ENCODE measurements at regions not wholly inside any gene's neighbourhood (a gene's known extent, or its start where the extent isn't known, plus 50 kb on each side); places are given as distances from the start of the nearest gene placed in this dataset.
A peak's percentile ranks its signal among the peaks of the same experiment; 100 is the strongest.
"Not testable (repeated sequence)": the region's sequence is repeated elsewhere in the genome, so short reads cannot be mapped to it uniquely, and the experiment has no call there.

DNA sequence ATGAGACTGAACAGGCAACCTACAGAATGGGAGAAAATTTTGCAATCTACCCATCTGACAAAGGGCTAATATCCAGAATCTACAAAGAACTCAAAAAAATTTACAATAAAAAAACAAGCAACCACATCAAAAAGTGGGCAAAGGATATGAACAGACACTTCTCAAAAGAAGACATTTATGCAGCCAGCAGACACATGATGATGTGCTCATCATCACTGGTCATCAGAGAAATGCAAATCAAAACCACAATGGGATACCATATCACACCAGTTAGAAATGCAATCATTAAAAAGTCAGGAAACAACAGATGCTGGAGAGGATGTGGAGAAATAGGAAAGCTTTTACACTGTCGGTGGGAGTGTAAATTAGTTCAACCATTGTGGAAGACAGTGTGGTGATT, 51.7 kb upstream of the PAXBP1 start:
- not testable (repeated sequence) for DNase-seq

- no peak for DNase-seq
These were observed 53.4 kb upstream of the PAXBP1 start for GRCh38 chr21:32824950-32825349.

DNA sequence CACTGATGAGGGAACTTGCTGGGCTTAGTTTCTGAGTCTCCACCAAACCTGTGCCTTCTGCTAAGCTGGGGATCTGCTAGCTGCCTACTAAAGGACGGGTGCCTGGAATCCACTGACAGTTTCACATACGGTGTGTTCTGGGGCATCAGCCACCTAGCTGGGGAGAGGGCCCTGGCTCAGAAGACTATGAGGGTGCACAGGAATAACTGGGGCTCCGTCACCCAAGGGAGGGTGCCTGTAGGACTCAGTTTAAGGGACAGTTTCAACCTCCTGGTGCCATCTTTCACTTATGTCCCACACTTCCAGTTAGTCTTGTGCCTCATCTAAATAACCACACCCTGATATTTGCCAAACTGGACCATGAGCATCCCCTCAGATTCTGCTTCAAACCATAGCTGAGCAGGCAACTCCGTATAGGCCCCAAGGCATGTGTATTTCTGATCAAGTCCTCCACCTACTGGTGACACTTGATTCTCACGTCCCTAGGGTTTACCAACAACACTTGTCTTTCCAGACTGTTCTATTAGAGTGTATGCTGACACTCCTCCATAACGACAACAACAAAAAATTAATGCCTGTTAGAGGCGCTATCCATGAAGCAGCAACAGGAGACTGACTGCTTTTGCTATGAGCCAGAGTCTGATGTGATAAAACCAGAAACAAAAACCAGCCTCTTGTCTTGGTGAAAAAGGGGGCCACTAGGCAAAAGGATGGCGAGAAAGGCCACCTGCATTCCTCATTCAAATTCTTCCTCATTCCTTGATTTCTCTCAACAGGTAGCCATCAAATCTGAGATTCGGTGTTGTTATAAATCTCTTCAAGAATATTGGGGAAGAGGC, 55.0 kb upstream of the PAXBP1 start:
- peak in 24 of 51 donors; percentile 6 to 60 (median 30) for DNase-seq

GRCh38 chr21:32828908-32829307, 57.4 kb upstream of the PAXBP1 start:
- no peak for DNase-seq

GRCh38 chr21:32829504-32829903, 57.9 kb upstream of the PAXBP1 start:
- DNase-seq = no peak

DNA sequence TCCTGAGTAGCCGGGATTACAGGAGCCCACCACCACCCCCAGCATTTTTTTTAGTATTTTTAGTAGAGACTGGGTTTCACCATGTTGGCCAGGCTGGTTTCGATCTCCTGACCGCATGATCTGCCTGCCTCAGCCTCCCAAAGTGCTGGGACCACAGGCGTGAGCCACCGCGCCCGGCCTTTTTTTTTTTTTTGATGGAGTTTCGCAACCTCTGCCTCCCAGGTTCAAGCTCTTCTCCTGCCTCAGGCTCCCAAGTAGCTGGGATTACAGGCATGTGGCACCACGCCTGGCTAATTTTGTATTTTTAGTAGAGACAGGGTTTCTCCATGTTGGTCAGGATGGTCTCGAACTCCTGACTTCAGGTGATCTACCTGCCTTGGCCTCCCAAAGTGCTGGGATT, 60.2 kb upstream of the PAXBP1 start:
- DNase-seq = not testable (repeated sequence)

- no peak for DNase-seq
These were observed 62.8 kb upstream of the PAXBP1 start for GRCh38 chr21:32834211-32834915.

DNA sequence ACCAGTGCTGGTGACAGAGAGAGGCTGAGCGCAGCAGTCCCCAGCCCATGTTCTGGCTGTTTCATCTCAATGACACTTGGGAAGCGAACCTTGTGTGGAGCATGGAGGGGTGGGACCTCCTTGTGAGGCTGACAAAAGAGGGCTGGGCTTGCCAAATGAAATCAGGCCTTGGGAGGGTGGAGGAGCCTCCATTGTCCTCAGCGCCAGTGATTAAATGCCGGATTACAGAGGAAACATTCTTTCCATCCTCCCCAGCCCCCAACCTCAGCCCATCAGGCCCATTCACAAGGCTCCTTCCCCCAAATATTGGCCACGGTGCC, 63.3 kb upstream of the PAXBP1 start:
- peak in 5 of 51 donors; percentile 2 to 11 (median 7) for DNase-seq

GRCh38 chr21:32842146-32842545, 70.6 kb upstream of the PAXBP1 start:
- DNase-seq = no peak

GRCh38 chr21:32843561-32843960, 72.0 kb upstream of the PAXBP1 start:
- no peak for DNase-seq

DNA sequence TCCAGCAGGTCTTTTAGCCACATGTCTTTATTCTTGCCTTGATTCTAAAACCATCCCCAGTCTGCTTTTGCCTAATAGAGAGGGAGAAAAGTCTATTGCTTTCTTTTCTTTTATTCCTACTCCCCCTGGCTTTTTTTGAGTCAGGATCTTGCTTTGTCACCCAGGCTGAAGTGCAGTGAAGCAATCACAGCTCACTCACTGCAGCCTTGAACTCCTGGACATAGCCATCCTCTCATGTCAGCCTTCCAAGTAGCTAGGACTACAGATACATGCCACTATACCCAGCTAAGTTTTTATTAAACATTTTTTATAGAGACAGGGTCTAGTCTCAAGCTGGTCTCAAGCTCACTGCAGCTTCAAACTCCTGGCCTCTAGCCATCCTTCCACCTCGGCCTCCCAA, 72.5 kb upstream of the PAXBP1 start:
- no peak for DNase-seq

DNA sequence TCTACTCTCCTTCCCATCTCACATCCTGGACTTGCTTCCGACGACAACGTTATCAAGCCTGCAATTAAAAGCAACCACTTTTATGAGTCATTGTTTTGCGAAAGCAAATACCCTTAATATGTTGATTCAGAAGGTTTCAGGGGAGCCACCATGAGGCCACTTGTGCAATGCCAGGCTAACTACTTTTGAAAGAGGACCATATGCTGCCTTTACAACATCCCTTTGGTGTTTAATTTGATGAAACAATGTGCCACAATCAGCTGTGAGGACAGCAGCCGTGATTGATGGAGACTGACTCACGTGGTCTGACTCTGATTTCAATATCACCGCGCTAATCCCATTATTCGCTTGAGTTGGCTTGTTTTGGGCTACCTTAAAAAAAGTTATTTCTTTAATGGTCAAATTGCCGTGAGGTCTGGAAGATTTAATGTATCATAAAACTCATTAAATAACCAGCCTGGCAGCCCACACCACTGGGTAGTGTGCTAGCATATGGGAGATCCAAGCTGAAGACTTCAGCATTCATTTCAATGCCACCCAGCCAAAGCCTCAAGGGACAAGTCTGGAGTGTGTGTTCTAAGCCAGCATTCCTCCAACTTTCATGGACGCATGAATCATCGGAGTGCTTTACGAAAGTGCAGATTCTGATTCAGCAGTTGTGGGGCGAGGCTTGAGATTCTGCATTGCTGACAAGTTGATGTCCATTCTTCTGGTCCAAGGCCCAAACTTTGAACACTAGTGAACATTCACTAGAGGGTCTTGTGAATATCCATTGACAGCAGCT, 73.3 kb upstream of the PAXBP1 start:
- peak in 1 of 51 donors; percentile 4 for DNase-seq

DNA sequence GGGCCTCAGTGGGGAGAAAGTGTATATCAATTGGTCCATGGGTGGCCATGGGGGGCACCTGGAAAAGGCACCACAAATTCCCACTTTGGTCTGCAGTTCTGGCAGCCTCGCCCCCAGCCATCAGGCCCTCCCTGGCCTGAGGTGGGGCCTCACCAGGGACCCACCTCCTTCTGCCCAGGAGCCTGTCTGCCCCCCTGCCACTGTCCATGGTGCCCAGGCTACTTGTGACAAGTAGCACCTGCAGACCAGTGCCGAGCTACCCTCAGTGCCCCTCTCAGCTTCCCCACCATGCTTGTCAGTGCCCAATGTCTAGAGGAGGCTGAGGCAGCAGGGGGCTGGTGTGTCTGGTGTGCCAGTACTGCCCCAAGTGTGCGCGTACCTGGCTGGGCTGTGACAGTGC, 87.1 kb upstream of the PAXBP1 start:
- no peak for DNase-seq

- DNase-seq = no peak
These were observed 88.8 kb upstream of the PAXBP1 start for GRCh38 chr21:32860399-32860798.

- DNase-seq = no peak
These were observed 90.3 kb upstream of the PAXBP1 start for GRCh38 chr21:32861866-32862265.

- DNase-seq = no peak
These were observed 96.0 kb upstream of the PAXBP1 start for GRCh38 chr21:32867597-32867996.

- no peak for DNase-seq
These were observed 97.3 kb upstream of the PAXBP1 start for GRCh38 chr21:32868631-32869454.

- no peak for DNase-seq
These were observed 97.9 kb upstream of the PAXBP1 start for GRCh38 chr21:32869459-32869858.

GRCh38 chr21:32876426-32876825, 104.9 kb upstream of the PAXBP1 start:
- no peak for DNase-seq

- DNase-seq = not testable (repeated sequence)
These were observed 106.3 kb upstream of the PAXBP1 start for GRCh38 chr21:32877888-32878287.

- no peak for DNase-seq
These were observed 107.1 kb upstream of the PAXBP1 start for GRCh38 chr21:32878661-32879060.

Measured in hypothalamus (tissue), 51 donors.